ENCODE measurements at regions not wholly inside any gene's neighbourhood (a gene's known extent, or its start where the extent isn't known, plus 50 kb on each side); places are given as distances from the start of the nearest gene placed in this dataset.

GRCh38 chr4:104418286-104418685, 76.4 kb downstream of the CXXC4 start:
- H3K27me3 ChIP-seq (ENCODE audit: low read depth, low read length), result no peaks in the 10 kb centered on the region
- no peaks in the 10 kb centered on the region for H3K36me3 ChIP-seq (ENCODE audit: control insufficient read depth in 1 of 2, insufficient read depth in 2 of 2, low read length in 2 of 2)
- H3K4me3 ChIP-seq (ENCODE audit: low read depth in 1 of 2, low read length in 2 of 2), result no peak overlapping the region
- H3K9me3 ChIP-seq (ENCODE audit: control insufficient read depth in 1 of 2, low read length in 2 of 2), result no peaks in the 10 kb centered on the region
- H3K27ac ChIP-seq (ENCODE audit: low read length), result no peak overlapping the region
- H3K4me1 ChIP-seq (ENCODE audit: control insufficient read depth in 1 of 2, insufficient read depth in 2 of 2, low read length in 2 of 2), result peaks cover 0 to 11% of the 10 kb centered on the region in 2 donors

GRCh38 chr4:104417357-104417882, 77.3 kb downstream of the CXXC4 start:
- Histone ChIP-seq H3K9me3 (ENCODE audit: control insufficient read depth in 1 of 2, low read length in 2 of 2) (no peaks in the 10 kb centered on the region), H3K27ac (ENCODE audit: low read length) (no peak overlapping the region), H3K4me1 (ENCODE audit: control insufficient read depth in 1 of 2, insufficient read depth in 2 of 2, low read length in 2 of 2) (peaks cover 0 to 11% of the 10 kb centered on the region in 2 donors), H3K27me3 (ENCODE audit: low read depth, low read length) (no peaks in the 10 kb centered on the region), H3K36me3 (ENCODE audit: control insufficient read depth in 1 of 2, insufficient read depth in 2 of 2, low read length in 2 of 2) (no peaks in the 10 kb centered on the region), H3K4me3 (ENCODE audit: low read depth in 1 of 2, low read length in 2 of 2) (no peak overlapping the region)

- Histone ChIP-seq H3K36me3 (ENCODE audit: control insufficient read depth in 1 of 2, insufficient read depth in 2 of 2, low read length in 2 of 2) (no peaks in the 10 kb centered on the region), H3K9me3 (ENCODE audit: control insufficient read depth in 1 of 2, low read length in 2 of 2) (no peaks in the 10 kb centered on the region), H3K27ac (ENCODE audit: low read length) (no peak overlapping the region), H3K4me3 (ENCODE audit: low read depth in 1 of 2, low read length in 2 of 2) (no peak overlapping the region), H3K27me3 (ENCODE audit: low read depth, low read length) (no peaks in the 10 kb centered on the region), H3K4me1 (ENCODE audit: control insufficient read depth in 1 of 2, insufficient read depth in 2 of 2, low read length in 2 of 2) (peaks cover 0 to 11% of the 10 kb centered on the region in 2 donors)
Observed at GRCh38 chr4:104416725-104417356, 77.9 kb downstream of the CXXC4 start.

- H3K27me3 ChIP-seq (ENCODE audit: low read depth, low read length), result no peaks in the 10 kb centered on the region
- no peaks in the 10 kb centered on the region for H3K36me3 ChIP-seq (ENCODE audit: control insufficient read depth in 1 of 2, insufficient read depth in 2 of 2, low read length in 2 of 2)
- H3K9me3 ChIP-seq (ENCODE audit: control insufficient read depth in 1 of 2, low read length in 2 of 2), result no peaks in the 10 kb centered on the region
- H3K27ac ChIP-seq (ENCODE audit: low read length), result no peak overlapping the region
- no peaks in the 10 kb centered on the region for H3K4me1 ChIP-seq (ENCODE audit: control insufficient read depth in 1 of 2, insufficient read depth in 2 of 2, low read length in 2 of 2)
- no peak overlapping the region for H3K4me3 ChIP-seq (ENCODE audit: low read depth in 1 of 2, low read length in 2 of 2)
Observed at GRCh38 chr4:104413487-104413886, 81.2 kb downstream of the CXXC4 start.

- H3K27me3 ChIP-seq (ENCODE audit: low read depth, low read length), result no peaks in the 10 kb centered on the region
- H3K36me3 ChIP-seq (ENCODE audit: control insufficient read depth in 1 of 2, insufficient read depth in 2 of 2, low read length in 2 of 2), result no peaks in the 10 kb centered on the region
- H3K4me3 ChIP-seq (ENCODE audit: low read depth in 1 of 2, low read length in 2 of 2), result no peak overlapping the region
Observed at GRCh38 chr4:104412344-104412743, 82.3 kb downstream of the CXXC4 start.

GRCh38 chr4:104411502-104411901, 83.2 kb downstream of the CXXC4 start:
- no peaks in the 10 kb centered on the region for H3K36me3 ChIP-seq (ENCODE audit: control insufficient read depth in 1 of 2, insufficient read depth in 2 of 2, low read length in 2 of 2)
- H3K27ac ChIP-seq (ENCODE audit: low read length), result no peak overlapping the region

More at GRCh38 chr4:104412344-104412743, 82.3 kb downstream of the CXXC4 start:
- no peak overlapping the region for H3K27ac ChIP-seq (ENCODE audit: low read length)
- no peaks in the 10 kb centered on the region for H3K9me3 ChIP-seq (ENCODE audit: control insufficient read depth in 1 of 2, low read length in 2 of 2)
- H3K4me1 ChIP-seq (ENCODE audit: control insufficient read depth in 1 of 2, insufficient read depth in 2 of 2, low read length in 2 of 2), result no peaks in the 10 kb centered on the region

GRCh38 chr4:104408878-104409277, 85.8 kb downstream of the CXXC4 start:
- Histone ChIP-seq H3K27ac (ENCODE audit: low read length) (no peak overlapping the region), H3K36me3 (ENCODE audit: control insufficient read depth in 1 of 2, insufficient read depth in 2 of 2, low read length in 2 of 2) (no peaks in the 10 kb centered on the region), H3K27me3 (ENCODE audit: low read depth, low read length) (no peaks in the 10 kb centered on the region), H3K4me3 (ENCODE audit: low read depth in 1 of 2, low read length in 2 of 2) (no peak overlapping the region), H3K4me1 (ENCODE audit: control insufficient read depth in 1 of 2, insufficient read depth in 2 of 2, low read length in 2 of 2) (no peaks in the 10 kb centered on the region), H3K9me3 (ENCODE audit: control insufficient read depth in 1 of 2, low read length in 2 of 2) (no peaks in the 10 kb centered on the region)

More at GRCh38 chr4:104411502-104411901, 83.2 kb downstream of the CXXC4 start:
- H3K4me1 ChIP-seq (ENCODE audit: control insufficient read depth in 1 of 2, insufficient read depth in 2 of 2, low read length in 2 of 2), result no peaks in the 10 kb centered on the region
- H3K4me3 ChIP-seq (ENCODE audit: low read depth in 1 of 2, low read length in 2 of 2), result no peak overlapping the region
- no peaks in the 10 kb centered on the region for H3K27me3 ChIP-seq (ENCODE audit: low read depth, low read length)
- H3K9me3 ChIP-seq (ENCODE audit: control insufficient read depth in 1 of 2, low read length in 2 of 2), result no peaks in the 10 kb centered on the region

- Histone ChIP-seq H3K27ac (ENCODE audit: low read length) (no peak overlapping the region), H3K9me3 (ENCODE audit: control insufficient read depth in 1 of 2, low read length in 2 of 2) (no peaks in the 10 kb centered on the region), H3K36me3 (ENCODE audit: control insufficient read depth in 1 of 2, insufficient read depth in 2 of 2, low read length in 2 of 2) (no peaks in the 10 kb centered on the region), H3K4me3 (ENCODE audit: low read depth in 1 of 2, low read length in 2 of 2) (no peak overlapping the region), H3K27me3 (ENCODE audit: low read depth, low read length) (no peaks in the 10 kb centered on the region), H3K4me1 (ENCODE audit: control insufficient read depth in 1 of 2, insufficient read depth in 2 of 2, low read length in 2 of 2) (no peaks in the 10 kb centered on the region)
Observed at GRCh38 chr4:104404361-104404760, 90.3 kb downstream of the CXXC4 start.

GRCh38 chr4:104395168-104395614, 99.5 kb downstream of the CXXC4 start:
- Histone ChIP-seq H3K36me3 (ENCODE audit: control insufficient read depth in 1 of 2, insufficient read depth in 2 of 2, low read length in 2 of 2) (no peaks in the 10 kb centered on the region), H3K4me1 (ENCODE audit: control insufficient read depth in 1 of 2, insufficient read depth in 2 of 2, low read length in 2 of 2) (no peaks in the 10 kb centered on the region), H3K9me3 (ENCODE audit: control insufficient read depth in 1 of 2, low read length in 2 of 2) (no peaks in the 10 kb centered on the region), H3K27ac (ENCODE audit: low read length) (no peak overlapping the region), H3K4me3 (ENCODE audit: low read depth in 1 of 2, low read length in 2 of 2) (peak overlapping the region in 1 of 2 donors; percentile 58), H3K27me3 (ENCODE audit: low read depth, low read length) (no peaks in the 10 kb centered on the region)

- no peaks in the 10 kb centered on the region for H3K36me3 ChIP-seq (ENCODE audit: control insufficient read depth in 1 of 2, insufficient read depth in 2 of 2, low read length in 2 of 2)
- H3K27me3 ChIP-seq (ENCODE audit: low read depth, low read length), result no peaks in the 10 kb centered on the region
- H3K9me3 ChIP-seq (ENCODE audit: control insufficient read depth in 1 of 2, low read length in 2 of 2), result no peaks in the 10 kb centered on the region
- H3K27ac ChIP-seq (ENCODE audit: low read length), result no peak overlapping the region
- no peaks in the 10 kb centered on the region for H3K4me1 ChIP-seq (ENCODE audit: control insufficient read depth in 1 of 2, insufficient read depth in 2 of 2, low read length in 2 of 2)
- H3K4me3 ChIP-seq (ENCODE audit: low read depth in 1 of 2, low read length in 2 of 2), result peak overlapping the region; percentile 31 to 58
Observed at GRCh38 chr4:104394406-104395167, 100.1 kb downstream of the CXXC4 start.

- H3K36me3 ChIP-seq (ENCODE audit: control insufficient read depth in 1 of 2, insufficient read depth in 2 of 2, low read length in 2 of 2), result no peaks in the 10 kb centered on the region
- H3K4me1 ChIP-seq (ENCODE audit: control insufficient read depth in 1 of 2, insufficient read depth in 2 of 2, low read length in 2 of 2), result no peaks in the 10 kb centered on the region
- peak overlapping the region in 1 of 2 donors; percentile 58 for H3K4me3 ChIP-seq (ENCODE audit: low read depth in 1 of 2, low read length in 2 of 2)
- no peaks in the 10 kb centered on the region for H3K9me3 ChIP-seq (ENCODE audit: control insufficient read depth in 1 of 2, low read length in 2 of 2)
- H3K27me3 ChIP-seq (ENCODE audit: low read depth, low read length), result no peaks in the 10 kb centered on the region
- H3K27ac ChIP-seq (ENCODE audit: low read length), result no peak overlapping the region
Observed at GRCh38 chr4:104393655-104394324, 100.9 kb downstream of the CXXC4 start.

Data from muscle layer of duodenum (tissue), 2 donors.